C4-2B (cell line): ENCODE measurements at regions not wholly inside any gene's neighbourhood (a gene's known extent, or its start where the extent isn't known, plus 50 kb on each side); places are given as distances from the start of the nearest gene placed in this dataset.

Source experiments
- CTCF ChIP-seq: fragments of 450-650 bp; conservative IDR thresholded peaks from 2 replicates; pipeline ENCODE4 v1.5.1; 2017; ENCODE audit warnings: mild to moderate bottlenecking
- ZFX ChIP-seq: fragments of 450-650 bp; IDR thresholded peaks from 2 replicates; pipeline ENCODE4 v1.6.1; 2017

DNA sequence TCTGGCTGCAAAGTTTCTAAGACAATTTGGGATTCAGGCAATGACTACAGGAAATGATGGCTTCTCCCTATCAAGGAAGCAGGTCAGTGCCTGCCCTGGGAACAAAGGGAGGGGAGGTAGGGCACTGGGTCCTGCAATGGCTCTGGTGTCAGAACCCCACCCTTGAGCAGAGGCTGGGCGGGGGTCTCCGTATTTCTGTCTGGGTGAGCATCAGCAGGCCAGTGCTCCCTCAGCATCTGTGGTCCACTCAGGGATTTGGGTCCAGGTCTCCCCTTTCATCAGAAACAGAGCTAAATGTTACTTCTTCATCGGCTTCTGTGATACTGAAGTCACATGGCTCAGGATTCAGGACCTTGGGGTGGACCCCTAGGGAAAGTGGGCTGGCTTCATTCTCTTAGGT, 195.5 kb upstream of the CDH5 start:
- no peak for TF ChIP-seq CTCF
- TF ChIP-seq ZFX: no peak
